ENCODE measurements at regions not wholly inside any gene's neighbourhood (a gene's known extent, or its start where the extent isn't known, plus 50 kb on each side); places are given as distances from the start of the nearest gene placed in this dataset.

- TF ChIP-seq, protein P1, sequence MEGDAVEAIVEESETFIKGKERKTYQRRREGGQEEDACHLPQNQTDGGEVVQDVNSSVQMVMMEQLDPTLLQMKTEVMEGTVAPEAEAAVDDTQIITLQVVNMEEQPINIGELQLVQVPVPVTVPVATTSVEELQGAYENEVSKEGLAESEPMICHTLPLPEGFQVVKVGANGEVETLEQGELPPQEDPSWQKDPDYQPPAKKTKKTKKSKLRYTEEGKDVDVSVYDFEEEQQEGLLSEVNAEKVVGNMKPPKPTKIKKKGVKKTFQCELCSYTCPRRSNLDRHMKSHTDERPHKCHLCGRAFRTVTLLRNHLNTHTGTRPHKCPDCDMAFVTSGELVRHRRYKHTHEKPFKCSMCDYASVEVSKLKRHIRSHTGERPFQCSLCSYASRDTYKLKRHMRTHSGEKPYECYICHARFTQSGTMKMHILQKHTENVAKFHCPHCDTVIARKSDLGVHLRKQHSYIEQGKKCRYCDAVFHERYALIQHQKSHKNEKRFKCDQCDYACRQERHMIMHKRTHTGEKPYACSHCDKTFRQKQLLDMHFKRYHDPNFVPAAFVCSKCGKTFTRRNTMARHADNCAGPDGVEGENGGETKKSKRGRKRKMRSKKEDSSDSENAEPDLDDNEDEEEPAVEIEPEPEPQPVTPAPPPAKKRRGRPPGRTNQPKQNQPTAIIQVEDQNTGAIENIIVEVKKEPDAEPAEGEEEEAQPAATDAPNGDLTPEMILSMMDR (IDR thresholded peaks at IDR 0.05; ENCODE audit: low read depth, low read length, missing control alignments): no peak
- no peak overlapping the region for H3K4me3 ChIP-seq (replicated peaks; ENCODE audit: low read depth, low read length)
- no peak for DNase-seq (ENCODE audit: extremely low read depth, low read depth)
Measured at GRCh38 chr5:82389347-82389746, 111.2 kb upstream of the RPS23 start.

- TF ChIP-seq, protein P1 (IDR thresholded peaks at IDR 0.05; ENCODE audit: low read depth, low read length, missing control alignments): no peak
- no peak overlapping the region for H3K4me3 ChIP-seq (replicated peaks; ENCODE audit: low read depth, low read length)
- DNase-seq (ENCODE audit: extremely low read depth, low read depth): no peak
Measured at GRCh38 chr5:82388181-82388580, 110.0 kb upstream of the RPS23 start.

GRCh38 chr5:82387819-82388166 lies 109.6 kb upstream of the RPS23 start:
- no peak overlapping the region for H3K4me3 ChIP-seq (replicated peaks; ENCODE audit: low read depth, low read length)
- TF ChIP-seq, protein P1 (IDR thresholded peaks at IDR 0.05; ENCODE audit: low read depth, low read length, missing control alignments): no peak
- DNase-seq (ENCODE audit: extremely low read depth, low read depth): no peak

GRCh38 chr5:82387001-82387818 lies 109.1 kb upstream of the RPS23 start:
- TF ChIP-seq, protein P1 (IDR thresholded peaks at IDR 0.05; ENCODE audit: low read depth, low read length, missing control alignments): no peak
- no peak overlapping the region for H3K4me3 ChIP-seq (replicated peaks; ENCODE audit: low read depth, low read length)
- no peak for DNase-seq (ENCODE audit: extremely low read depth, low read depth)

GRCh38 chr5:82386576-82386975 lies 108.4 kb upstream of the RPS23 start:
- no peak overlapping the region for H3K4me3 ChIP-seq (replicated peaks; ENCODE audit: low read depth, low read length)
- DNase-seq (ENCODE audit: extremely low read depth, low read depth): no peak
- TF ChIP-seq, protein P1 (IDR thresholded peaks at IDR 0.05; ENCODE audit: low read depth, low read length, missing control alignments): no peak

GRCh38 chr5:82384034-82384750 lies 106.0 kb upstream of the RPS23 start:
- TF ChIP-seq, protein P1 (IDR thresholded peaks at IDR 0.05; ENCODE audit: low read depth, low read length, missing control alignments): no peak
- DNase-seq (ENCODE audit: extremely low read depth, low read depth): no peak
- H3K4me3 ChIP-seq (replicated peaks; ENCODE audit: low read depth, low read length): no peak overlapping the region
